K562 (cell line): ENCODE measurements at regions not wholly inside any gene's neighbourhood (a gene's known extent, or its start where the extent isn't known, plus 50 kb on each side); places are given as distances from the start of the nearest gene placed in this dataset.

Experiments used
- CBX2 ChIP-seq: fragments of 200-600 bp; sonication (generic); IDR thresholded peaks from one replicate; pipeline ENCODE4 v1.6.1; 2012; ENCODE audit warnings: mild to moderate bottlenecking, low read length, inconsistent platforms; ENCODE audit not compliant: insufficient read depth, poor library complexity, severe bottlenecking
- ELF1 ChIP-seq: fragments of 200-800 bp; sonication (Bioruptor generic); IDR thresholded peaks from 2 replicates; pipeline ENCODE4 v1.6.1; 2016; ENCODE audit warnings: missing genetic modification characterization, missing compliant biosample characterization
- ETV5 ChIP-seq: sonication (generic); formaldehyde crosslinking; IDR thresholded peaks from 2 replicates; pipeline ENCODE4 v1.4.0; 2020; ENCODE audit warnings: low read depth, mild to moderate bottlenecking, missing genetic modification reagents
- GABPA ChIP-seq: fragments of 200-800 bp; sonication (Bioruptor generic); conservative IDR thresholded peaks from 2 replicates; pipeline ENCODE4 v1.6.1; 2016; ENCODE audit warnings: low read depth, missing genetic modification characterization, missing compliant biosample characterization
- GATA2 ChIP-seq: sonication (generic); formaldehyde crosslinking; IDR thresholded peaks from 2 replicates; pipeline ENCODE4 v1.4.0; 2020; ENCODE audit warnings: mild to moderate bottlenecking, missing genetic modification reagents
- MAZ ChIP-seq, 2 experiments: fragments of 450-650 bp in 1 of 2; sonication (generic) in 1 of 2; formaldehyde crosslinking; IDR thresholded peaks in 1 of 2; conservative IDR thresholded peaks in 1 of 2; 2 replicates each; pipeline versions ENCODE4 v1.4.0 to v1.5.0; 2020; ENCODE audit warnings: mild to moderate bottlenecking in 1 of 2, missing genetic modification reagents in 1 of 2
- NFYB ChIP-seq: IDR thresholded peaks from 2 replicates; pipeline ENCODE4 v1.6.1; 2011; ENCODE audit warnings: mild to moderate bottlenecking, moderate library complexity; ENCODE audit not compliant: insufficient read length; ENCODE audit errors: extremely low read depth
- RB1 ChIP-seq: fragments of 450-650 bp; IDR thresholded peaks from 2 replicates; pipeline ENCODE4 v1.6.1; 2017; ENCODE audit warnings: low read depth, mild to moderate bottlenecking
- RBM15 ChIP-seq: fragments of 200-400 bp; formaldehyde crosslinking; IDR thresholded peaks from 2 replicates; pipeline ENCODE4 v1.6.1; 2018; ENCODE audit warnings: mild to moderate bottlenecking, low read length, moderate library complexity; ENCODE audit not compliant: insufficient read depth
- SPI1 ChIP-seq: IDR thresholded peaks from 2 replicates; pipeline ENCODE4 v1.6.1; 2011; ENCODE audit warnings: low read depth, low read length, control low read depth, borderline replicate concordance
- ZNF354B ChIP-seq: fragments of 250-450 bp; sonication (Bioruptor Pico); IDR thresholded peaks from 2 replicates; pipeline ENCODE4 v1.4.0; 2020
- ZZZ3 ChIP-seq: fragments of 450-650 bp; IDR thresholded peaks from 2 replicates; pipeline ENCODE4 v1.6.1; 2016; ENCODE audit warnings: antibody characterized with exemption, mild to moderate bottlenecking, moderate library complexity
- TF ChIP-seq, protein P1 (sequence below): fragments of 450-650 bp; conservative IDR thresholded peaks from 2 replicates; pipeline ENCODE4 v1.6.1; 2016; ENCODE audit warnings: missing genetic modification characterization, low read depth, mild to moderate bottlenecking, missing compliant biosample characterization, moderate library complexity
- TF ChIP-seq, protein P2 (sequence below), 2 experiments: fragments of 450-650 bp; formaldehyde crosslinking in 1 of 2; IDR thresholded peaks; 2 replicates each; pipeline versions ENCODE4 v1.4.0 to v1.6.1; 2014 to 2020; ENCODE audit warnings: mild to moderate bottlenecking in 2 of 2, borderline replicate concordance in 1 of 2, low read depth in 1 of 2
- TF ChIP-seq, protein P3 (sequence below): fragments of 450-650 bp; IDR thresholded peaks from 2 replicates; pipeline ENCODE4 v1.6.1; 2016; ENCODE audit warnings: antibody characterized with exemption
- TF ChIP-seq, protein P4 (sequence below): fragments of 450-650 bp; formaldehyde crosslinking; IDR thresholded peaks from 2 replicates; pipeline ENCODE4 v1.4.0; 2022; ENCODE audit warnings: missing genetic modification characterization

DNA sequence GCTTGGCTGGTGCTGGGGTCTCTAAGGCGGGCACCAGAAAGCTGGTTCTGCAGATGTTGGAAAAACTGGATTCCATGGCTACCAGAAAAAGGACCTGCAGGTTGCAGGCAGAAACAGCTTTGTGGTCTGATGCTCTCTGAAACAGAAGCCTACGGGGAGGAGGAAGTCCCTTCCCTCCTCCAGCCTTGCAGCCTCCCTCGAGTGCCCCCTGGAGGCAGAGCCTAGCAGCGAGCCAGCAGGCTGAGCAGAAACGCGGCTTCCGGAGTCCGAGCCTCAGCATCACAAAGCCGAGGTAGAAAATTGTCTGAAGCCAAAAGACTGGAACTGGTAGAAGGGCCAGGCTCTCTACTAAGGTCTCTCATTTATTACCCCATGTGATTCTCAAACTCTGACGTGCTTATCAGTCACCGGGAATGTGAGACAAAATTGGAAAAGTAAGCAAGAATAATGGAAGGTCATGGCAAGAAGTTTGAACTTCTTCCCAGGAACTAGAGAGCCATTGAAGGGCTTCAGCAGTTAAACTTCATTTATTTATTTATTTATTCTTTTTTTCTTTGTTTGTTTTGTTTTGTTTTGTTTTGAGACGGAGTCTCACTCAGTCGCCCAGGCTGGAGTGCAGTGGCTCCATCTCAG, 82.2 kb upstream of the CPSF6 start (continued):
- no peak for TF ChIP-seq ZZZ3
- TF ChIP-seq, protein P1, sequence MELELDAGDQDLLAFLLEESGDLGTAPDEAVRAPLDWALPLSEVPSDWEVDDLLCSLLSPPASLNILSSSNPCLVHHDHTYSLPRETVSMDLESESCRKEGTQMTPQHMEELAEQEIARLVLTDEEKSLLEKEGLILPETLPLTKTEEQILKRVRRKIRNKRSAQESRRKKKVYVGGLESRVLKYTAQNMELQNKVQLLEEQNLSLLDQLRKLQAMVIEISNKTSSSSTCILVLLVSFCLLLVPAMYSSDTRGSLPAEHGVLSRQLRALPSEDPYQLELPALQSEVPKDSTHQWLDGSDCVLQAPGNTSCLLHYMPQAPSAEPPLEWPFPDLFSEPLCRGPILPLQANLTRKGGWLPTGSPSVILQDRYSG (tag), result no peak
- TF ChIP-seq, protein P2, sequence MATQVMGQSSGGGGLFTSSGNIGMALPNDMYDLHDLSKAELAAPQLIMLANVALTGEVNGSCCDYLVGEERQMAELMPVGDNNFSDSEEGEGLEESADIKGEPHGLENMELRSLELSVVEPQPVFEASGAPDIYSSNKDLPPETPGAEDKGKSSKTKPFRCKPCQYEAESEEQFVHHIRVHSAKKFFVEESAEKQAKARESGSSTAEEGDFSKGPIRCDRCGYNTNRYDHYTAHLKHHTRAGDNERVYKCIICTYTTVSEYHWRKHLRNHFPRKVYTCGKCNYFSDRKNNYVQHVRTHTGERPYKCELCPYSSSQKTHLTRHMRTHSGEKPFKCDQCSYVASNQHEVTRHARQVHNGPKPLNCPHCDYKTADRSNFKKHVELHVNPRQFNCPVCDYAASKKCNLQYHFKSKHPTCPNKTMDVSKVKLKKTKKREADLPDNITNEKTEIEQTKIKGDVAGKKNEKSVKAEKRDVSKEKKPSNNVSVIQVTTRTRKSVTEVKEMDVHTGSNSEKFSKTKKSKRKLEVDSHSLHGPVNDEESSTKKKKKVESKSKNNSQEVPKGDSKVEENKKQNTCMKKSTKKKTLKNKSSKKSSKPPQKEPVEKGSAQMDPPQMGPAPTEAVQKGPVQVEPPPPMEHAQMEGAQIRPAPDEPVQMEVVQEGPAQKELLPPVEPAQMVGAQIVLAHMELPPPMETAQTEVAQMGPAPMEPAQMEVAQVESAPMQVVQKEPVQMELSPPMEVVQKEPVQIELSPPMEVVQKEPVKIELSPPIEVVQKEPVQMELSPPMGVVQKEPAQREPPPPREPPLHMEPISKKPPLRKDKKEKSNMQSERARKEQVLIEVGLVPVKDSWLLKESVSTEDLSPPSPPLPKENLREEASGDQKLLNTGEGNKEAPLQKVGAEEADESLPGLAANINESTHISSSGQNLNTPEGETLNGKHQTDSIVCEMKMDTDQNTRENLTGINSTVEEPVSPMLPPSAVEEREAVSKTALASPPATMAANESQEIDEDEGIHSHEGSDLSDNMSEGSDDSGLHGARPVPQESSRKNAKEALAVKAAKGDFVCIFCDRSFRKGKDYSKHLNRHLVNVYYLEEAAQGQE (IDR thresholded peaks at IDR 0.05; ENCODE audit: borderline replicate concordance), result peak; percentile 36; the same call in 1 of the 2 replicates
- TF ChIP-seq, protein P2 (CRISPR knock-in tag; IDR thresholded peaks at IDR 0.05; ENCODE audit: low read depth), result no peak
- TF ChIP-seq CBX2, result no peak
- TF ChIP-seq ETV5 (CRISPR knock-in tag), result peak; percentile 71; the same call in 1 of the 2 replicates
- no peak for TF ChIP-seq ZNF354B
- no peak for TF ChIP-seq RBM15
- TF ChIP-seq, protein P3, sequence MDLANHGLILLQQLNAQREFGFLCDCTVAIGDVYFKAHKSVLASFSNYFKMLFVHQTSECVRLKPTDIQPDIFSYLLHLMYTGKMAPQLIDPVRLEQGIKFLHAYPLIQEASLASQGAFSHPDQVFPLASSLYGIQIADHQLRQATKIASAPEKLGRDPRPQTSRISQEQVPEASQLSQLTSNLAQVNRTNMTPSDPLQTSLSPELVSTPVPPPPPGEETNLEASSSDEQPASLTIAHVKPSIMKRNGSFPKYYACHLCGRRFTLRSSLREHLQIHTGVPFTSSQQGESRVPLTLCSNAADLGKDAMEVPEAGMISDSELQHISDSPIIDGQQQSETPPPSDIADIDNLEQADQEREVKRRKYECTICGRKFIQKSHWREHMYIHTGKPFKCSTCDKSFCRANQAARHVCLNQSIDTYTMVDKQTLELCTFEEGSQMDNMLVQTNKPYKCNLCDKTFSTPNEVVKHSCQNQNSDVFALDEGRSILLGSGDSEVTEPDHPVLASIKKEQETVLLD, result no peak
- peak; percentile 74 for TF ChIP-seq RB1
- no peak for TF ChIP-seq NFYB
- no peak for TF ChIP-seq GATA2 (CRISPR knock-in tag)
- TF ChIP-seq GABPA, result 0 out of 2 replicates have a peak, but pooled peaks have one; percentile 31
- TF ChIP-seq, protein P4, sequence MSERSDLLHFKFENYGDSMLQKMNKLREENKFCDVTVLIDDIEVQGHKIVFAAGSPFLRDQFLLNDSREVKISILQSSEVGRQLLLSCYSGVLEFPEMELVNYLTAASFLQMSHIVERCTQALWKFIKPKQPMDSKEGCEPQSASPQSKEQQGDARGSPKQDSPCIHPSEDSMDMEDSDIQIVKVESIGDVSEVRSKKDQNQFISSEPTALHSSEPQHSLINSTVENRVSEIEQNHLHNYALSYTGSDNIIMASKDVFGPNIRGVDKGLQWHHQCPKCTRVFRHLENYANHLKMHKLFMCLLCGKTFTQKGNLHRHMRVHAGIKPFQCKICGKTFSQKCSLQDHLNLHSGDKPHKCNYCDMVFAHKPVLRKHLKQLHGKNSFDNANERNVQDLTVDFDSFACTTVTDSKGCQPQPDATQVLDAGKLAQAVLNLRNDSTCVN (CRISPR knock-in tag), result no peak
- TF ChIP-seq ELF1, result peak; percentile 76
- TF ChIP-seq MAZ (CRISPR knock-in tag; conservative IDR thresholded peaks at IDR 0.05 in 1 of 2, IDR thresholded peaks at IDR 0.05 in 1 of 2), result peak; percentile 42 to 69; a peak in 2 of 4 replicates
- TF ChIP-seq SPI1, result peak; percentile 91
